GM12873 (cell line): ENCODE measurements at regions not wholly inside any gene's neighbourhood (a gene's known extent, or its start where the extent isn't known, plus 50 kb on each side); places are given as distances from the start of the nearest gene placed in this dataset.

Experiments used
- TF ChIP-seq, protein P1 (sequence below): IDR thresholded peaks from 2 replicates; pipeline ENCODE4 v1.5.1; 2012; ENCODE audit warnings: low read depth, mild to moderate bottlenecking, moderate library complexity, low read length, control low read depth; ENCODE audit not compliant: insufficient read depth; ENCODE audit errors: missing control alignments

DNA sequence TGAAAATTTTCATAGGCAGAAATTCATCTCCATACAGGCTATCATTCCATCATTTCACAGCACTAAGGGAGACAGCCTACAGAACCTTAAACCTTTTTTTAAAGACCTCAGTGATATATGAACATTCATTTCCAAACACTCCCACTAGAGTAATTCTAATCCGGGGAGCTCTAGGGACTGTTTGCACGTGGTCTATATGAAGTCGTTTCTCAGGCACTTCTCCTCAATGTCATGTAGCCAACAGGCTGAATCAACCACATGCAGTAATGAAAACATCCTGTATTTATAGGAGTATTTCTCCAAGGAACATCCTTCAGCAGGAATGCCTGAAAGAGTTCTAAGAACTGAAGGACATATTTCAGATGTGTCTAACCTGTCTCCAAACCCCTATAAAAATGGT, 97.3 kb upstream of the CREB1 start:
- TF ChIP-seq, protein P1, sequence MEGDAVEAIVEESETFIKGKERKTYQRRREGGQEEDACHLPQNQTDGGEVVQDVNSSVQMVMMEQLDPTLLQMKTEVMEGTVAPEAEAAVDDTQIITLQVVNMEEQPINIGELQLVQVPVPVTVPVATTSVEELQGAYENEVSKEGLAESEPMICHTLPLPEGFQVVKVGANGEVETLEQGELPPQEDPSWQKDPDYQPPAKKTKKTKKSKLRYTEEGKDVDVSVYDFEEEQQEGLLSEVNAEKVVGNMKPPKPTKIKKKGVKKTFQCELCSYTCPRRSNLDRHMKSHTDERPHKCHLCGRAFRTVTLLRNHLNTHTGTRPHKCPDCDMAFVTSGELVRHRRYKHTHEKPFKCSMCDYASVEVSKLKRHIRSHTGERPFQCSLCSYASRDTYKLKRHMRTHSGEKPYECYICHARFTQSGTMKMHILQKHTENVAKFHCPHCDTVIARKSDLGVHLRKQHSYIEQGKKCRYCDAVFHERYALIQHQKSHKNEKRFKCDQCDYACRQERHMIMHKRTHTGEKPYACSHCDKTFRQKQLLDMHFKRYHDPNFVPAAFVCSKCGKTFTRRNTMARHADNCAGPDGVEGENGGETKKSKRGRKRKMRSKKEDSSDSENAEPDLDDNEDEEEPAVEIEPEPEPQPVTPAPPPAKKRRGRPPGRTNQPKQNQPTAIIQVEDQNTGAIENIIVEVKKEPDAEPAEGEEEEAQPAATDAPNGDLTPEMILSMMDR = no peak

DNA sequence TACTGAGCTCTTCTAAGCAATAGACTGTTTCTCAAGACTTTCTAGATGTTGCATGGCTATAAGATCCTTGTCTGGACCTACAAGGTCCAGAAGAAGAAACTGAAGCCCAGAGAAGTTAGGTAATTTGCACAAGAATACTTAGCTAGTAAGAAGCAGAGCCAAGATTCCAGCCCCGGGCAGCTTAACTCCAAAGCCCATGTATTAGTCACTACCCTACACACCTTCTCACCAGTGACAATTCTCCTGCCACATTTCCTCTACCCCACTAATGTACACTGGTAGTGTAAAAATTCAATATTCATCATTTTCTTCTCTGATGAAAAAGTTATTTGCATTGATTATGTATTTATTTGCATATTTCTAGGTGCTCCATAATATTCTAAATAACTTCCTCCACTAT, 95.5 kb upstream of the CREB1 start:
- TF ChIP-seq, protein P1 = no peak

DNA sequence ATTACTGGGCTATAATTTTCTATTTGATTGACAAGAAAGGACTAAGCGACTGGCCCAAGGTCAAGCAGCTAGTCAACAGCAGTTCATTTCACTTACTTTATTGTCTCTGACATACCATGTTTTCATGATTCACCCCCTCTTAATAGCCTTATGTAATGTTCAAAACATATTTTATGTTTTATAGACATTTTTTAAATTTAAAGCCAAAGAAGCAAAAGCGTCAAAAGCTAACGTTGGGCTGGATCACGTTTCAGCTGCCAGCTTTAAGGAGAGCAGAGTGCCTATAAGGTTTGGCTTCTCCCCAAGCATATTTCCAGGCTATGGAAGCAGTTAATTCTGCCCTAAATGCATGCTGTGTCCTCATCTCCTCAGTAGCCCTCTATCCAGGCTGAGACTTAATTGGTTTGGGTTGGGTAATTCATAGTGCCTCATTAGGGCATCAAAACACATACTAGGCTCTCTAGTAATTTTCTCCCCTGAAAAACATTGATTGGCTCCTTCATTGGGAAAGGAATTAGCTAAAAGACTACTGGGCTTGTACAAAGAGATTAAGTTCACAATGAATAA, 94.8 kb upstream of the CREB1 start:
- TF ChIP-seq, protein P1 = no peak

DNA sequence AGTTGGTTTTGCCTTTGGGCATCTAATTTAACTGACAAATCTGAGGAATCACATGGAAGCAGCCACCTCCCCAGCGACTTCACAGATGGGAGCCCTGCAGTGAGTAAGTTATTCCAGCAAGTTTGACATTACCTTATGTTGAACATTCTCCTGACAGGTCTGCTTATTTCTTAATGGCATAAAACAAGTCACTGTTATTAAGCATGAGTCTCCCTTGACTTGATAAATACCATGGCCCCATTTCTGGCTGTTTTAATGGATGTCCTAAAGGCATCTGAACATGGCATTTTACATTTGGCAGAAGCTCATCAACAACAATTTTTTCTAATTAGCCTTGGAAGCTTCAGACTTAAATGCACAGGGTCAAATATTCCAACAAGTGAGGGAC, 92.6 kb upstream of the CREB1 start:
- TF ChIP-seq, protein P1 = no peak

DNA sequence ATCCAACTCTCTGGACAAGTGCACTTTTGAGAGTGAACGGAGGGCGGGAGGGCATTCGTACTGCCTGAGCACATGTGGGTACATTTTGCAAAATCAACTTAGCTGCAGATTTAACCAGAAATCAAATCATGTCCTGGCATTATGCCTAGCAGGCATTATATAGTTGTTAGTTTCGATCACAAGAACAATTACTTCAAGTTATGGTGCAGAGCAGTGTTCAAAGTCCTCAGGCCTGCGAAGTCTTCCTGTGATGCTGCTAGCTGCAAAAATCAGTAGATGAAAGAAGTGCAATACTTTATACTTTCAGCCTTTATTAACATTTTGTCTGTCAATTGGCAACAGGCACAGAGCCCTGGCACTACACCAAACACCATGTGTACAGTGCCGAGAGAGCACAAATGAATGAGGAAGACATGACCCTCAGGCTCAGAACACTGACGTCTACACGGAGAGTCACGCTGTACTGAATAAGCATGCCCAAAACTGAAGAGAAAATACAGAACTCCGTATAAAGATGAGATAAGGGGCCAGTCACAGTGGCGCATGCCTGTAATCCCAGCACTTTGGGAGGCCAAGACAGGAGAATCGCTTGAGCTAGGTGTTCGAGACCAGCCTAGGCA, 92.1 kb upstream of the CREB1 start:
- TF ChIP-seq, protein P1 = no peak

DNA sequence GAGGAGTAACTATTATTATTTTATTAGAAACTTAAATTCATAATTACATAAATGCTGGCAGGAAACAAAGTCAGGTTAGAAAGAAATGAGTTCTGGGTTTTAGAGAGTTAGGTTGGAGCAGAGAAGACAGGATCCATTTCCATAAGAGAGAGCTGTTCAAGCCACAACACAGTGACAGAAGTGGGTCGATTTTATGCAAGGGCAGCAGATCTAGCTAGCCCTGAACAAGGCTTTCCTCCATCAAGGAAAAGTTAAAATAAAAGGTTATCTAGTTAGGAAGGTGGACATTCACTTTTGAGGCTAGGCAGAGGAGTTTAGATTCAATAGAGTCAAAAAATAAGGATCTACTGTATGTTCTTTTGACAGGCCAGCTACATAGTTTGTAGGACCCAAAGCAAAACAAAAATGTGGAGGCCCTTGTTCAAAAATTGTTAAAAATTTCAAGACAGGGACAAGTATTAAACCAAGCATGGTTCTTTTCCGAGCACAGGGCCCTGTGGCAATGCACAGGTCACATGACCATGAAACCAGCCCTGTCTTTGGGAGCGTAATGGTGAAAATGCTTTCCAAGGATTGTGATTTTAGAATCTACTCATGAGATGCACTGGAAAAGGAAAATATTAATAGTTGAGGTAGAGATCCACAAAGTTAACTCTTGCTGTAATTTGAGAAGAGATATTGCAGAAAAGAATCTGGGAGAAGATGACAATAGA, 91.2 kb upstream of the CREB1 start:
- TF ChIP-seq, protein P1 = no peak

DNA sequence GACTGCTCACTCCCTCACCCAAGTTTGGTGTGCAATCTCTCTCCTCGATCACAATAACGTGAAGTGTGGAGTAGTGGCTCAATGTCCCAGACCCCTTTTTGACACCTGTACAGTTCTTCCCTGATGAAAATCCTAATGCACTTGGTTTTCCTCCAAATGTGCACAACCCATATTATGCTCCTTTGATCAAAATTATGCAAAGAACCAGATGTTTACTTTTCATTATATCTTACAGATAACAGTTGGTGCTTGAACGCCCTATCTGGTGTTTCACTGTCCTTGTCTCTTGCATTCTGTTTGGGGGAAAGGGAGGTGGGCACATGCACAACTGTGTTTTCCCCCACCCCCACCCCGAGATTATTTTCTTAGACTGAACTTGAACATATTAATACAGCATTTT, 85.0 kb upstream of the CREB1 start:
- TF ChIP-seq, protein P1 = no peak
